Stimulated activated naive CD8-positive, alpha-beta T cell treated with anti-CD3 and anti-CD28 coated beads, Interleukin-15, amount 100 ng/mL, for 72 hours (primary cell): ENCODE measurements at regions not wholly inside any gene's neighbourhood (a gene's known extent, or its start where the extent isn't known, plus 50 kb on each side); places are given as distances from the start of the nearest gene placed in this dataset.

Experiments used
- ATAC-seq: fragments of 150-1000 bp; cut with Tn5 transposase; 2 replicates; pipeline ENCODE4 v1.10.0; 2021; ENCODE audit warnings: mild to moderate bottlenecking, moderate library complexity
- DNase-seq, 2 donors: peaks; one replicate each; pipeline ENCODE4 v3.0.0; 2021 to 2022
- H3K27ac Mint-ChIP-seq, 2 donors: one replicate each; pipeline ENCODE4 v1.8.0; 2022; ENCODE audit warnings: mild to moderate bottlenecking in 2 of 2, mixed read lengths in 2 of 2, moderate library complexity in 2 of 2
- H3K27me3 Mint-ChIP-seq: one replicate; pipeline ENCODE4 v1.8.0; 2022; ENCODE audit warnings: mixed read lengths
- H3K4me1 Mint-ChIP-seq: one replicate; pipeline ENCODE4 v1.8.0; 2022; ENCODE audit warnings: mild to moderate bottlenecking, mixed read lengths
- H3K4me3 Mint-ChIP-seq, 2 donors: one replicate each; pipeline ENCODE4 v1.8.0; 2022; ENCODE audit warnings: mild to moderate bottlenecking in 2 of 2, mixed read lengths in 2 of 2, moderate library complexity in 1 of 2
- H3K9me3 Mint-ChIP-seq, 2 donors: one replicate each; pipeline ENCODE4 v1.8.0; 2022; ENCODE audit warnings: mixed read lengths in 2 of 2

DNA sequence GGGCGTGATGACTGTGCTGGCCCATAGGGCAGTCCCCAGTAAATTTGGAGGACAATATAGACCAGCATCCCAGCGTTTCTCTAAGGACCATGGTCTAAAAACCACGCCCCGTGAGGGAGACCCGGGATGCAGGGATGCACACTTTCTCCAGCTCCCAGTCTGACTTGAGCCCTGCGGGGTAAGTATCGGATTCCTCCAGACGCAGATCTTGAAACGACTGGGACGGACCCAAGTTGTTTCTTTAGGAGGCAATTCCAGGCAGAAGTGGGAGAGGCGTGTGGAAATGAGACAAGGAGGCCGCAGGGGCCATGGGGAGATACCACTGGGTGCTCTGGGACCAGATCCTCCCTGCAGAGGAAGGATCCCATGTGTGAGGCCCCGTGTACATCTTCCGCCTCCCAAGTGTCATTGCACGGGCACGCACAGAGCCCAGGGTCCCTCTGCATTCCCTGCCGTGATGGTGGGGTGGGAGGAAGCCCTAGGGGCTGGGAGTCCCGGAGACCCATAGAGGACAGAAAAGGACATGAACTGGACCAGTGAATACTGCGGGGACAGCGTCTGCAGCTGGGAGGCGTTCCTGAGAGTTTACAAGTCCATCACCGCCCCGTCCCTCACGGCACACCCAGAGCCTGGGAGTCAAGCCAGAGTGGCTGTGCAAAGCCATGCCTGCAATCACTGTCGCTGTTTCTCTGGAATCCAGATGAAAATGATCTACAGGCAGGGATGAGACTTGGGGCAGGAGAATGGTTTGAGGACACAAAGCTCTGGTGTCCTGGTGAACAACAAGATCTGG lies 522.9 kb downstream of the CDH26 start:
- Mint-ChIP-seq H3K4me1 (peaks cover 7% of the 10 kb centered on the region), H3K27ac (no peak overlapping the region), H3K9me3 (no peaks in the 10 kb centered on the region), H3K4me3 (no peak overlapping the region), H3K27me3 (peaks cover 38% of the 10 kb centered on the region)
- no peak for ATAC-seq
- DNase-seq: no peak

DNA sequence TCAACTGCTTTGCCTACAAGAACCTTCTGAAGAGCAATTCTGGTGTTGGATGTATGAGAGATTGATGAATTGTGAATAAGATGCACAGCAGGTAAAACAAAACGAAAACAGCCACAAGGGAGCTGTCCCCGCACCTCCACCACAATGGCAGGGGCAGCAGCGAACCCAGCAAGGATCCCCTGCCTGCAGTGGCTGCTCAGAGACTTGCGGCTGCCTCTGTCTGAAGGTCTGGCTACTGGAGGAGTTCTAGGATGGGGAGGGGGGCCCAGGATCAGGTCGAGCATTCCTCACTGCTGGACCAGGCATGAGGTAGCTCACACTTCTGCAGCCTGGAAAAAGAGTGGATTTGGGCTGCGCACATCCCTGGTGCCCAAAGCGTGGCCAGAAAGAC lies 523.5 kb downstream of the CDH26 start:
- ATAC-seq: no peak
- peaks cover 7% of the 10 kb centered on the region for H3K4me1 Mint-ChIP-seq
- DNase-seq: no peak
- no peak overlapping the region for H3K4me3 Mint-ChIP-seq
- no peak overlapping the region for H3K27ac Mint-ChIP-seq
- peaks cover 39% of the 10 kb centered on the region for H3K27me3 Mint-ChIP-seq
- H3K9me3 Mint-ChIP-seq: no peaks in the 10 kb centered on the region

DNA sequence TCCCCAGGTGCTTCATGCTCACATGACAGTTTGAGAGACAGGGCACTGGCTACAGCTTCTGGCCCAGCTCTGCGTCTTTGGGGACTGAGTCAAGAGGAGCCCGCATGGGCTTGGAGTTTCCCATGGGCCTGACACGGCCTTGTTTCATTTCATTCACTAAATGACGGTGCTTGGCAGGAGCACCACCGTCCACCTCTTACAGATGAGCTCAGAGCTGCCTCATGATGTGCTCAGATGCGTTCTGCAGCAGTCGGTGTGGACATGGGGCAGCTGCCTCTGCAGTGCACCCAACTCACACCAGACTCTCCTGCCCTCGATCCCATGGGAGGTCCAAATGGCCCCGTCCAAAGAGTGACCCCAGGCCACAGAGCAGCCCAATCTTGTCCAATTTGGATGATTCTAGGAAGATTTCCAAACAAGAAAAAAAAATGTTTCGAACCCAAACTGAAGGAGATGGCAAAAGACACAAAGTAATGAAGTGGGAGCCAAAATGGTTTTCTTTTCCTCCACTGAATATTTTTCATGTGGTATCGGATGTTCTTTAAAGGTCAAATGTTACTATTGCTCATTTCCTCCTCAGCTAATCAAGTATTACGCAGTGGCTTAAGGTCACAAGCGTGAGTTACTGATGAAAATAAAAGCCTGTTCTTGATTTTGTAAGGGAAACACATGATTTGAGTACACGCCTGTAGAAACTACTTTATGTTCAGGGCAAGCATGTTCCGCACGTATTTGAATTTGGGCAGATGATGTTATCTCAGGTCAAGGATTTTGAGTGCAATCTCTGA lies 524.2 kb downstream of the CDH26 start:
- Mint-ChIP-seq H3K27me3 (peaks cover 39% of the 10 kb centered on the region), H3K4me3 (no peak overlapping the region), H3K4me1 (peaks cover 7% of the 10 kb centered on the region), H3K27ac (no peak overlapping the region), H3K9me3 (no peaks in the 10 kb centered on the region)
- ATAC-seq (no peak), DNase-seq (no peak)

DNA sequence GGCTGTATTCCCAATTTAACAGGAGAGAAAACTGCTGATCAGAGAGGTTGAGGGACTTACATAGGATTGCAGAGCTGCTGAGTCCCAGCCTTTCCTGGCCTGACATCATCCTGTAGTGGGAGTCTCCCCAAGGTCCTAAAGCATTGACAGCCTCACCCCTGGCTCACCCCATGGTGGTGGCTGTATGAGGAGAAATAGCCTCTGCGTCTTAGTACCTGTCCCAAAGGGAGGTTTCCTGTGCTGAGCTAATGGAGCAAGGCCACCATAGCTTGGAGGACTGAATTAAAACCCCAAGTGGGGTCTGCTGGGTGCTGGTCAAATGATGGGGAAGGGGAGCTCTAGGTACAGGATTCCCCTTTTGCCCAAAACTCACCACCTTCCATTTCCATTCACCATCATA lies 525.1 kb downstream of the CDH26 start:
- Mint-ChIP-seq H3K9me3 (no peaks in the 10 kb centered on the region), H3K4me3 (no peak overlapping the region), H3K4me1 (peaks cover 2% of the 10 kb centered on the region), H3K27me3 (peaks cover 34% of the 10 kb centered on the region), H3K27ac (no peak overlapping the region)
- ATAC-seq (no peak), DNase-seq (no peak)

DNA sequence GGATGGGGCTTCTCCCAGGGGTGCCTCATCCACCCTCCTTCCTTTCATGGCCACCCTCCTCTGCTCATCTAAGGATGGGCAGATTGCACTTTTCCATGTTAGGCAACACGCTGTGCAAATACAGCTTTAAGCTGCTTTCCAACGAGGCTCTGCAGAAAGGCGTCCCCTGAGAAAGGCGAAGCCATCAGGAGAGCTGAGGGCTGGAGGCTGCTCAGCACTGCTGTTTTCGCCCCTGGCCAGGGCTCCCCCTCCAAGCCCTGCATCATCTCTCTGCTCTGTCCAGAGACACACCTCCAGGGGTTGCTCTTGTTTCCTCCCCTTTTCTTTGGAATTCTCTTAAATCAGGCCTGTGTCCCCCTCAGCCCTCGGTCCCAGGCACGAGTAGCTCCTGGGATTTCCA lies 526.1 kb downstream of the CDH26 start:
- Mint-ChIP-seq H3K9me3 (no peaks in the 10 kb centered on the region), H3K4me1 (no peaks in the 10 kb centered on the region), H3K27me3 (peaks cover 30% of the 10 kb centered on the region), H3K4me3 (no peak overlapping the region), H3K27ac (no peak overlapping the region)
- no peak for DNase-seq
- ATAC-seq: no peak

DNA sequence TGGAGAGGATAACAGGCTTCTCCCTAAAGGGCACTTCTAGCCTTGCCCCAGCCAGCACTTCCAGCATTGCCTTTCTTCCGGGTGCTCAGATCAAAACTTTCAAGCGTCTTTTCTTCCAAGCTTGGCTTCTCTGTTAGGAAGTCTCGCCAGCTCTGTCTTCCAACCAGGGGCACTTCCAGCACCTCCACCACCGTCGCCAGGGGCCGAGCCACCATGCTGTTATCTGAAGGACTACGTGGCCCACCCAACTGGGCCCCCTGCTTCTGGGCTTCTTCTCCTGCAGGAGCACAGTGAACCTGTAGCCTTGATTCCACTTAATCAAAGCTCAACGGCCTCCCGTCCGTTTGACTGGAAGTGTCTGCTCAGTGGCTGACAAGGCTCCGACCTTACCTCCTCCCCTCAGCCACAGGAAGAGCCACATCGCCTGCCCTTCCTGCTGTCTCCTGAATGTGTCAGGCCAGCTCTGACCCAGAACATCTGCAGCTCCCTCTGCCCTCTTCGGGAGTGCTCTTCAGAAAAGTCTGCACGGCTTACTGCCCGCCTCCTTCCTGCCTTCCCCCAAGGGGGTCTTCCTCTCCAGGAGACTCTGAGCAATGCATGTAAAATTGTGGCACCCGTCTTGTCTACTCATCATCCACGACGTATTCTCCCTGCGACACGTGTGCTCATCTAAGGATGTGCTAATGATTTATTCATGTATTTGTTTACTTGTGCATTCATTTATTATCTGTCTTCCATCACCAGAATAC lies 527.0 kb downstream of the CDH26 start:
- no peak for DNase-seq
- H3K9me3 Mint-ChIP-seq: no peaks in the 10 kb centered on the region
- no peak overlapping the region for H3K4me3 Mint-ChIP-seq
- ATAC-seq: no peak
- peak overlapping the region in 1 of 2 donors; percentile 43 for H3K27ac Mint-ChIP-seq
- no peaks in the 10 kb centered on the region for H3K4me1 Mint-ChIP-seq
- H3K27me3 Mint-ChIP-seq: peaks cover 30% of the 10 kb centered on the region

DNA sequence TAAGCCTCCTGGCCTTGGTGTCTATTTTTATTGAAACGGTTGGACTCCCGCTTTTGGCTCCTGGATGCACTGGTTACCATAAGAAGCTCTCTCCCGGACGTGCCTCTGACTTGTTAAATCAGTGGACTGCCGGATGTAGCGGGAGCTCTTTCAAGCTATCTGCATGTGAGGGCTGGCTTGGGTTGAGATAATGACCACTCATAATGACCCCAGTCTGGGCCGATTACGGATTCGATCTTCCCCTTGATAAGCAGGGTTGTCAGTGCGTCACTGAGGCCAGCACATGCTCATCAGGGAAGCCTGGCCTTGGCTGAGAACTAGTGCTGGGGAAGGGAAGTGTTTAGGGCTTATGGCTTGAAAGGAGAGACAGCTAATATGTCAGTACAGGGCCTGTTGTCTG lies 528.1 kb downstream of the CDH26 start:
- ATAC-seq (no peak), DNase-seq (no peak)
- Mint-ChIP-seq H3K4me3 (no peak overlapping the region), H3K9me3 (no peaks in the 10 kb centered on the region), H3K4me1 (no peaks in the 10 kb centered on the region), H3K27ac (no peak overlapping the region), H3K27me3 (peaks cover 30% of the 10 kb centered on the region)

DNA sequence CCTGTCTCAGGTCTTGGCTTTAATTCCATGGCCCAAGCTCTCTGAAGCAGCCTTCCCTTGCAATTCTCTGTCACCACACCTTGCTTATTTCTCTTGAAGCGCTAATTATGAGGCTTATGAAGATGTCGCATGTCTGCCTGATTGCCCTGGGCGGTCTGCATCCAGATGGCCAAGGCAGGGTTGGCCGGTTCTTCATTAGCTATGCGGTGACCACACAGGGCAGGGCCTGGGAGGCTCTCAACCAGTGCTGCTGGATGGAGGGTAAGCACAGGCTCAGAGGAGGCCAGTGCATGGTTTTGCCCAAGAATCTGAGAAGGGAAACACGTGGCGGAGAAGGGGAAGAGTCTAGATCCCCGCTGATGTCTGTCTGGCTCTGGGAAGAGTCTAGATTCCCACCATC lies 528.7 kb downstream of the CDH26 start:
- DNase-seq (no peak), ATAC-seq (no peak)
- H3K4me3 Mint-ChIP-seq: no peak overlapping the region
- no peak overlapping the region for H3K27ac Mint-ChIP-seq
- no peaks in the 10 kb centered on the region for H3K9me3 Mint-ChIP-seq
- no peaks in the 10 kb centered on the region for H3K4me1 Mint-ChIP-seq
- peaks cover 30% of the 10 kb centered on the region for H3K27me3 Mint-ChIP-seq

DNA sequence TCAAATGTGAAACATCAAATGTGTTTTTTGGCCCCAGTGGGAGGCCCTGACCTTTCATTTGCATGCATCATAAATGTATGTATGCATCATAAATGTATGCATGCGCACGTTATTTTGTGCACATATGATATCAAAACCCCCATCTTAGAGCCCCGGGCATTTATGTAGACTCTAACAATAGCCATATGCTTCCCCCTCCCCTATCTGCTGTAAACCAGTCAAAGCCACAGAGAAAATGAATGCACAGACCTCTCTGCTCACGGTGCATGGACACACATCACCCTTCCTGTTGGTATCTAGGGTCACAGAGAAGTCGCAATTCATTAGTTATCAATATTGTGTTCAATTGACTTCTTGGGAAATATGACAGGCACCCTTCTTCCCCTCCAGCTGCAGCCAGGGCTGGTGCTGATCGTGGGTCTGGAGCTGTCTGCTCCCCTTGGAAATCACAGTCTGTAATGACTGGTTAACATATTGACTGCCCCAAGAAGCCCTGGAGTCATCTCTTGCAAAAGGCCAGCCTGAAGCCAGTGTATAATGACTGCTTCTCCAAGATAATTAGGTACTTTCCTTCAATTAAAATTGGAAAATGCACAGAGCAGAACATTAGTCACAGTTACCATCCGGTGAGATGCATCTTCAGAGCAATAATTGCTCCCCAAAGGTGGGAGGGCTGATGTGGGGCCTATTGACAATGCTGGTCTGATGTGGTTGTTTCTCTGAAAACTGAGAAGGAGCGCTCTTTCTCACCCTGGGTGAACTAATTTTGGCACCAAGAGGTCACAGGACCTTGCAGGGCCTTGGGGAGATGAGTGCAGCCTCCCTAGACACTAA lies 532.2 kb downstream of the CDH26 start:
- H3K4me3 Mint-ChIP-seq: no peak overlapping the region
- ATAC-seq (no peak), DNase-seq (no peak)
- H3K9me3 Mint-ChIP-seq: no peaks in the 10 kb centered on the region
- H3K4me1 Mint-ChIP-seq: no peaks in the 10 kb centered on the region
- H3K27me3 Mint-ChIP-seq: peaks cover 8% of the 10 kb centered on the region
- H3K27ac Mint-ChIP-seq: no peak overlapping the region

DNA sequence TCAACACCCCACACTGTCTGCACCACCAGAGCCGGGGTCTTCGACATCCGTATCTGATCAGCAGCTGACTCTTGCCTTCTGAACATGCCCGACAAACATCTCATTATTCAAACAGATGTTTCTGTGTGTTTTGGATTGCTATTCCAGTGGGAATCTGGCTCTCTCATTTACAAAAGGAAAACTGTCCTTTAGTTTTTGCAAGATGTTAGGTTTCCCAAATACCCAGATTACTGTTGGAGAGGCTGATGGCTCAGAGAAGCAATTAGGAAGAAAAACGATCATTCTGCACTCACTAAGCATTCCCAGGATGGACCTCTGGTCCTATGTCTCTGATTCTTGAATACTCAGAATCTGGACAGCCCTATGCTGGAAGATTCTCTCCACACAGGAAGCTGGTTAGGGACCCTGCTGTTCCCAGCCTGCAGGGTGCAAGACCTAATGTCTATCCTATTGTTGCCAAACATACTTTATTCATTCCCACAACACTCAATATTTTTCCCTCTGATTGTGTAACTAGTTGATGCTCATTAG lies 532.9 kb downstream of the CDH26 start:
- Mint-ChIP-seq H3K27ac (no peak overlapping the region), H3K4me3 (no peak overlapping the region), H3K9me3 (no peaks in the 10 kb centered on the region), H3K27me3 (peaks cover 1% of the 10 kb centered on the region), H3K4me1 (no peaks in the 10 kb centered on the region)
- DNase-seq (no peak), ATAC-seq (no peak)

DNA sequence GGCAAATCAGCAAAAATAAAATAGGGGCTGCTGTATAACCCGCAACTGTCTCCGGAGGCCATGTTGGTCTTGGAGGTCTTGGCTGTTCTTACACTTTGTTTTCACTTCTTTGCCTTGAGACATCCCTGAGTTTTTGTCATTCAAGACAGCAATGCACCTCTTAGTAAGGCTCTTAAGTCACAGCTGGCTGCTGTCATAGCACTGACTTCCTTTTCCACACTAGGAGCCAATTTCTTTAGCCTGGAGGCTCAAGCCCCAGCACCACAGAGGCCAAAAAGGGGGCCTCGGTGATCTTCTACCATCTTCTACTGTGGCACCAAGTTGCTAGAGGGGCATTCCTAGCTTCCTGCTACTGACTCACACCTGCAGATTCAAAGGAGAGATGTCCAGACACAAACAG lies 536.3 kb downstream of the CDH26 start:
- Mint-ChIP-seq H3K4me3 (no peak overlapping the region), H3K27me3 (no peaks in the 10 kb centered on the region)

DNA sequence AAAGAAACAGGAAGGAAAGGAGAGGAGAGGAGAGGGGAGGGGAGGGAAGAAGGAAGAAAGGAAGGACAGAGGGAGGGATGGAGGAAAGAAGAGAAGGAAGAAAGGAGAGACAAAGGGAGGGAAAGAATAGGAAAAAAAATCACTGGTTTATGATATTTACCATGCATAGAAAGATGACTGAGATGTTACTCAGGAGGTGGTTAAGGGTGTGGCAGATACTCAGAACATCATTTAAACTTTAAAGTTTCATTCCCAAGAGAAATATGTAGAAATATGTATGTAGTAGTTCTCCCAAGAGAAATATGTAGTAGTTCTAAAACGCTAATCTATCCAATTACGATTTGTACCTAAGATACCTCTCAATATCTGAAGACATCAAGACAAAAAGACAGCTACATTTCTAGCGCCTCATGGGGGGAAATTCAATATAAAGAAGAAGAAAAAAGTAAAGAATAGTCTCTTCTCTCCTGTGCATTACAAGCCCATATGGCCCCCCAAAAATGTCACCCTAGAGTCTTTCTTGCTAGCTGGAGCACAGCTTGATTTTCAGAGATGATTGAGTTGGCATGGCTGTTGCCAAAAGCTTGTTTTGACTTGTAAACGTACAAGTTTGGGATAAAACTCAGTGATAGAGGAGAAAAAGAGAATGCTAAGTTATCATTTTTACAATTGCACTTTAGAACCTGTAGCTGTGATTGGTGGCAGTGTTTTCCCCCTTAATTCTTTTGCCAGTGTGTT lies 539.2 kb downstream of the CDH26 start:
- DNase-seq (no peak), ATAC-seq (no peak)
- H3K9me3 Mint-ChIP-seq: no peaks in the 10 kb centered on the region
- H3K4me3 Mint-ChIP-seq: no peak overlapping the region
- H3K27ac Mint-ChIP-seq: no peak overlapping the region
- H3K27me3 Mint-ChIP-seq: peaks cover 4% of the 10 kb centered on the region
- H3K4me1 Mint-ChIP-seq: no peaks in the 10 kb centered on the region

More for the DNA sequence above, 536.3 kb downstream of the CDH26 start:
- H3K4me1 Mint-ChIP-seq: no peaks in the 10 kb centered on the region
- ATAC-seq: no peak
- no peaks in the 10 kb centered on the region for H3K9me3 Mint-ChIP-seq
- DNase-seq: no peak
- no peak overlapping the region for H3K27ac Mint-ChIP-seq

DNA sequence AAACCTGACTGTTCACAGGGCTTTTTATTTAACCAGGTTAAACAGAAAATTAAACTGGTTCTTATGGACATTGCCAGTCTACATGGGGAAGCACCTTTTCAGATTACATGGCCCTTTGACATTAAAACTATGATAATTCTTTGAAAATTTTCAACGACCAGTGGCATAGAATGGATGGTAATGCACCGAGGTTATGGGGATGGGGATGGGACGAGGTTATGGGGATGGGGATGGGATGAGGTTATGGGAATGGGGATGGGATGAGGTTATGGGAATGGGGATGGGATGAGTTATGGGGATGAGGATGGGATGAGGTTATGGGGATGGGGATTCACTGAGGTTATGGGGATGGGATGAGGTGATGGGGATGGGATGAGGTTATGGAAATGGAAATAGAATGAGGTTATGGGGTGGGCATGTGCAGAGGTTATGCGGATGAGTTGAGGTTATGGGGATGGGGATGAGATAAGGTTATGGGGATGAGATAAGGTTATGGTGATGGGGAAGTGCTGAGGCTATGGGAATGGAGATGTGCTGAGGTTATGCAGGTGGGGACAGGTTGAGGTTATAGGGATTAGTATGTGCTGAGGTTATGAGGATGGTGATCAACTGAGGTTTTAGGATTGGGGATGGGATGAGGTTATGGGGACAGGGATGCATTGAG lies 541.9 kb downstream of the CDH26 start:
- H3K9me3 Mint-ChIP-seq: no peaks in the 10 kb centered on the region
- no peak overlapping the region for H3K27ac Mint-ChIP-seq

DNA sequence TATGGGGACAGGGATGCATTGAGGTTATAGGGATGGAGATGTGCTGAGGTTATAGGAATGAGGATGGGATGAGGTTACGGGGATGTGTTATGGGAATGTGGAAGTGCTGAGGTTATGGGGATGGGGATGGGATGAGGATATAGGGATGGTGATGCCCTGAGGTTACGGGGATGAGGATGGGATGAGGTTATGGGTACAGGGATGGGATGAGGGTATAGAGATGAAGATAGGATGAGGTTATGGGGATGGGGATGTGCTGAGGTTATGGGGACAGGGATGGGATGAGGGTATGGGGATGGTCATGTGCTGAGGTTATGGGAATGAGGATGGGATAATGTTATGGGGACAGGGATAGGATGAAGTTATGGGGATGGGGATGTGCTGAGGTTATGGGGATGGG lies 542.8 kb downstream of the CDH26 start:
- ATAC-seq: no peak

More for the DNA sequence above, 541.9 kb downstream of the CDH26 start:
- no peak for DNase-seq
- no peak for ATAC-seq
- peaks cover 13% of the 10 kb centered on the region for H3K27me3 Mint-ChIP-seq
- H3K4me1 Mint-ChIP-seq: no peaks in the 10 kb centered on the region
- H3K4me3 Mint-ChIP-seq: no peak overlapping the region

More for the DNA sequence above, 542.8 kb downstream of the CDH26 start:
- H3K27me3 Mint-ChIP-seq: peaks cover 13% of the 10 kb centered on the region
- H3K4me3 Mint-ChIP-seq: no peak overlapping the region
- H3K27ac Mint-ChIP-seq: no peak overlapping the region
- H3K4me1 Mint-ChIP-seq: no peaks in the 10 kb centered on the region
- no peaks in the 10 kb centered on the region for H3K9me3 Mint-ChIP-seq
- DNase-seq: no peak
